SK-N-SH (cell line): ENCODE measurements at regions not wholly inside any gene's neighbourhood (a gene's known extent, or its start where the extent isn't known, plus 50 kb on each side); places are given as distances from the start of the nearest gene placed in this dataset.

Experiments
- CTCF ChIA-PET: fragments of 300-600, 350-600 bp; formaldehyde crosslinking; extraction: SDS; loops from one replicate; lab custom pipeline; 2021; lab: Yijun Ruan, JAX
- POLR2A ChIA-PET: fragments of 350-600 bp; sonication (Branson Sonifier 250); formaldehyde crosslinking; extraction: SDS; loops from one replicate; lab custom pipeline; 2020; ENCODE audit warnings: antibody characterized with exemption, inconsistent platforms; lab: Yijun Ruan, JAX
- DNase-seq: peaks from one replicate; pipeline ENCODE4 v3.0.0; 2012
- H2AFZ ChIP-seq: fragments of 200-600 bp; sonication (generic); 2 replicates; pipeline ENCODE4 v1.8.1; 2016; ENCODE audit warnings: antibody characterized with exemption, mild to moderate bottlenecking, low read depth
- H3F3A ChIP-seq: fragments of 200-600 bp; sonication (generic); replicated peaks from 2 replicates; pipeline ENCODE3; 2016; ENCODE audit warnings: antibody characterized with exemption, mild to moderate bottlenecking; ENCODE audit not compliant: insufficient read depth
- H3K27ac ChIP-seq, 2 experiments: fragments of 200-500 bp in 1 of 2; fragments of 200-600 bp in 1 of 2; sonication (Bioruptor generic) in 1 of 2; sonication (generic), shearing (Covaris generic) in 1 of 2; 2 replicates each; pipeline versions ENCODE4 v1.5.1 to v1.6.1; 2014 to 2016; ENCODE audit warnings: low read depth in 2 of 2, inconsistent platforms in 1 of 2, low read length in 1 of 2, mild to moderate bottlenecking in 1 of 2, mixed read lengths in 1 of 2
- H3K27me3 ChIP-seq: fragments of 200-600 bp; sonication (generic), shearing (Covaris generic); 2 replicates; pipeline ENCODE4 v1.6.1; 2016; ENCODE audit warnings: mixed run types; ENCODE audit not compliant: insufficient read depth
- H3K36me3 ChIP-seq, 2 experiments: fragments of 200-500 bp in 1 of 2; fragments of 200-600 bp in 1 of 2; sonication (Bioruptor generic) in 1 of 2; sonication (generic) in 1 of 2; replicated peaks in 1 of 2; 2 replicates each; pipeline versions ENCODE3 to v1.5.1; 2014 to 2016; ENCODE audit warnings: low read length in 1 of 2, mild to moderate bottlenecking in 1 of 2; ENCODE audit not compliant: insufficient read depth in 2 of 2, control insufficient read depth in 1 of 2
- H3K4me1 ChIP-seq, 2 experiments: fragments of 200-500 bp in 1 of 2; fragments of 200-600 bp in 1 of 2; sonication (Bioruptor generic) in 1 of 2; sonication (generic), shearing (Covaris generic) in 1 of 2; 2 replicates each; pipeline versions ENCODE4 v1.5.1 to v1.6.1; 2014 to 2016; ENCODE audit warnings: low read depth in 1 of 2, low read length in 1 of 2, mixed run types in 1 of 2; ENCODE audit not compliant: insufficient read depth in 2 of 2, control insufficient read depth in 1 of 2
- H3K4me2 ChIP-seq: fragments of 200-600 bp; sonication (generic), shearing (Covaris generic); 2 replicates; pipeline ENCODE4 v1.6.1; 2017; ENCODE audit warnings: mixed run types
- H3K4me3 ChIP-seq, 2 experiments: fragments of 200-500 bp in 1 of 2; fragments of 200-600 bp in 1 of 2; sonication (Bioruptor generic) in 1 of 2; sonication (generic), shearing (Covaris generic) in 1 of 2; 2 replicates each; pipeline versions ENCODE4 v1.5.1 to v1.8.1; 2014 to 2016; ENCODE audit warnings: low read depth in 2 of 2, inconsistent platforms in 1 of 2, low read length in 1 of 2, mild to moderate bottlenecking in 1 of 2, mixed read lengths in 1 of 2, moderate library complexity in 1 of 2
- H3K79me2 ChIP-seq: fragments of 200-600 bp; sonication (generic); 2 replicates; pipeline ENCODE4 v1.8.1; 2017; ENCODE audit warnings: mild to moderate bottlenecking; ENCODE audit not compliant: insufficient read depth
- H3K9ac ChIP-seq: fragments of 200-600 bp; sonication (generic); 2 replicates; pipeline ENCODE4 v1.6.1; 2017; ENCODE audit warnings: mixed run types
- H3K9me2 ChIP-seq: fragments of 200-600 bp; sonication (generic); 2 replicates; pipeline ENCODE4 v1.6.1; 2017; ENCODE audit warnings: mixed run types
- H3K9me3 ChIP-seq: fragments of 200-600 bp; sonication (generic); 2 replicates; pipeline ENCODE4 v1.6.1; 2017; ENCODE audit warnings: mixed run types, mild to moderate bottlenecking, moderate library complexity
- H4K20me1 ChIP-seq: fragments of 200-600 bp; sonication (generic); 2 replicates; pipeline ENCODE4 v1.6.1; 2017; ENCODE audit warnings: mild to moderate bottlenecking, mixed run types; ENCODE audit not compliant: insufficient read depth
- ELF1 ChIP-seq: IDR thresholded peaks from 2 replicates; pipeline ENCODE4 v1.4.0; 2012
- EZH2phosphoT487 ChIP-seq: fragments of 200-600 bp; sonication (generic); IDR thresholded peaks from 2 replicates; pipeline ENCODE4 v1.6.1; 2017; ENCODE audit warnings: low read depth, mixed run types, mild to moderate bottlenecking, antibody characterized with exemption, moderate library complexity, borderline replicate concordance
- FOXJ3 ChIP-seq: sonication (generic); formaldehyde crosslinking; IDR thresholded peaks from 2 replicates; pipeline ENCODE4 v1.5.1; 2020; ENCODE audit warnings: mild to moderate bottlenecking, missing genetic modification reagents
- FOXM1 ChIP-seq: IDR thresholded peaks from 2 replicates; pipeline ENCODE4 v1.4.0; 2012; ENCODE audit warnings: low read depth, mild to moderate bottlenecking
- GABPA ChIP-seq: IDR thresholded peaks from 2 replicates; pipeline ENCODE4 v1.4.0; 2012; ENCODE audit warnings: low read depth, mild to moderate bottlenecking
- MEF2A ChIP-seq: IDR thresholded peaks from 2 replicates; pipeline ENCODE4 v1.4.0; 2012; ENCODE audit warnings: low read depth, borderline replicate concordance
- MXI1 ChIP-seq: IDR thresholded peaks from 2 replicates; pipeline ENCODE4 v1.6.1; 2012; ENCODE audit warnings: mild to moderate bottlenecking, low read depth, low read length, improper control_type of control experiment
- NRF1 ChIP-seq: IDR thresholded peaks from 2 replicates; pipeline ENCODE4 v1.6.1; 2012; ENCODE audit warnings: low read depth, mild to moderate bottlenecking, low read length
- RAD21 ChIP-seq: IDR thresholded peaks from 2 replicates; pipeline ENCODE4 v1.6.1; 2012; ENCODE audit warnings: mild to moderate bottlenecking, low read length
- RCOR1 ChIP-seq: fragments of 150-350 bp; IDR thresholded peaks from 2 replicates; pipeline ENCODE4 v1.6.1; 2017; ENCODE audit warnings: antibody characterized with exemption, low read length
- RFX5 ChIP-seq: IDR thresholded peaks from 2 replicates; pipeline ENCODE4 v1.6.1; 2012; ENCODE audit warnings: mild to moderate bottlenecking, improper control_type of control experiment, low read length
- SIN3A ChIP-seq: IDR thresholded peaks from 2 replicates; pipeline ENCODE4 v1.6.1; 2012; ENCODE audit warnings: low read depth, mild to moderate bottlenecking, low read length, moderate library complexity, borderline replicate concordance
- SMC3 ChIP-seq: IDR thresholded peaks from 2 replicates; pipeline ENCODE4 v1.6.1; 2012; ENCODE audit warnings: low read depth, low read length, improper control_type of control experiment
- TCF12 ChIP-seq: IDR thresholded peaks from 2 replicates; pipeline ENCODE4 v1.4.0; 2012
- WGBS: methylation state at CpG from one replicate; pipeline ENCODE4 v1.1.6; 2017; ENCODE audit warnings: low lambda C conversion rate; 5-methylcytosine and 5-hydroxymethylcytosine counted together
- TF ChIP-seq, protein P1 (sequence below): IDR thresholded peaks from 2 replicates; pipeline ENCODE4 v1.4.0; 2012; ENCODE audit warnings: low read depth, borderline replicate concordance
- TF ChIP-seq, protein P2 (sequence below): fragments of 200-600 bp; sonication (generic); IDR thresholded peaks from 2 replicates; pipeline ENCODE4 v1.6.1; 2017; ENCODE audit warnings: antibody characterized with exemption, mild to moderate bottlenecking, moderate library complexity

DNA sequence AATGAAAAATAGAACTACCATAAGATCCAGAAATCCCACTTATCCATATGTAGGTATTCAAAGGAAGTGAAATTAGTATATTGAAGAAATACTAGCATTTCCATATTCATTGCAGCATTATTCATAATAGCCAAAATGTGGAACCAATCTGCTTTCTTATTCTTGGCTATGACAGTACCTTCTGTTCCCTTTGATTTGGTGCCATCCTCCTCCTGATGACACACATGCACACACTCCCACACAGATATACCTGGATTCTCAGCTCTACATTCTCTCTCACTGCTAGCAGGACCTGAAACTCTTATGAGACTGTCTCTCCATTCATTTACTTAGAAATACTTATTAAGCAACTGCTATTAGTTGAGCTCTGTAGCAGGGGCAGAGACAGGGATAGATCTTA, 582.6 kb upstream of the TENM4 start:
- H3K4me3 ChIP-seq: no peak overlapping the region
- CTCF ChIA-PET: interaction anchor here (1.2 kb wide), 1 partner anchor 13 kb away, joined by 3 read pairs; no protein-coding TSS in a partner anchor
- no peak overlapping the region for H2AFZ ChIP-seq
- no peaks in the 10 kb centered on the region for H3K9me3 ChIP-seq
- no peaks in the 10 kb centered on the region for H3K79me2 ChIP-seq
- no peak overlapping the region for H3K27ac ChIP-seq
- POLR2A ChIA-PET: no interaction called here
- no peak overlapping the region for H3K9ac ChIP-seq
- H3K27me3 ChIP-seq: no peaks in the 10 kb centered on the region
- no peaks in the 10 kb centered on the region for H4K20me1 ChIP-seq
- TF ChIP-seq RFX5: no peak
- TF ChIP-seq RCOR1: no peak
- TF ChIP-seq, protein P1, sequence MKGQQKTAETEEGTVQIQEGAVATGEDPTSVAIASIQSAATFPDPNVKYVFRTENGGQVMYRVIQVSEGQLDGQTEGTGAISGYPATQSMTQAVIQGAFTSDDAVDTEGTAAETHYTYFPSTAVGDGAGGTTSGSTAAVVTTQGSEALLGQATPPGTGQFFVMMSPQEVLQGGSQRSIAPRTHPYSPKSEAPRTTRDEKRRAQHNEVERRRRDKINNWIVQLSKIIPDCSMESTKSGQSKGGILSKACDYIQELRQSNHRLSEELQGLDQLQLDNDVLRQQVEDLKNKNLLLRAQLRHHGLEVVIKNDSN: no peak
- TF ChIP-seq FOXM1: no peak
- TF ChIP-seq MXI1: no peak
- no peak for TF ChIP-seq SMC3
- TF ChIP-seq FOXJ3 (CRISPR knock-in tag): no peak
- no peak for TF ChIP-seq ELF1
- no peak for TF ChIP-seq MEF2A
- TF ChIP-seq SIN3A: no peak
- no peak overlapping the region for H3K4me2 ChIP-seq
- no peaks in the 10 kb centered on the region for H3K36me3 ChIP-seq
- DNase-seq: no peak
- H3F3A ChIP-seq: no peaks in the 10 kb centered on the region
- no peaks in the 10 kb centered on the region for H3K9me2 ChIP-seq
- no peaks in the 10 kb centered on the region for H3K4me1 ChIP-seq

DNA sequence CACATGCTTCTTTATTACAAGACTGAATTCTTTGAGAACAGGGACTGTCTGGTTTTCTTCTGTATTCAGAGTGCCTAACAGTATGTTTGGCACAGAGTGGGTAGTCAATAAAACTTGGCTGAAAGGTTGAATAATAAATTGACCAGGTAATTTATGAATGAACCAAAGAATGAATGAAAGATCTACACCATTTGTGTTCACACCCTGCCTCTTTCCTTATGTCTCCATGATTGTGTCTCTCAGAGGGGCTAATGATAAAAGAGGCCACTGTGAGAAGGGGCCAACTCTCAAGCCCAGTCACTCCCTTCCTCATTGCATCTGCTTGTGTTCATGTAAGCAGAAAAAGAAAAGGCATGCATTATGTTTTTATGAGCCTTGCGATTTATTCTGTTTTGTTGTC, 569.7 kb upstream of the TENM4 start:
- no peak overlapping the region for H3K4me2 ChIP-seq
- no peak overlapping the region for H3K4me3 ChIP-seq
- POLR2A ChIA-PET: no interaction called here
- no peaks in the 10 kb centered on the region for H3K79me2 ChIP-seq
- no peaks in the 10 kb centered on the region for H3K9me2 ChIP-seq
- H3K9me3 ChIP-seq: no peaks in the 10 kb centered on the region
- CTCF ChIA-PET: no interaction called here
- no peak for DNase-seq
- H3K9ac ChIP-seq: no peak overlapping the region
- H3K36me3 ChIP-seq: no peaks in the 10 kb centered on the region
- 57% methylated on average over 1 of the region's 1 CpG for WGBS
- no peak for TF ChIP-seq EZH2phosphoT487
- TF ChIP-seq TCF12: no peak
- no peak for TF ChIP-seq GABPA
- TF ChIP-seq RAD21: no peak
- no peak for TF ChIP-seq NRF1
- TF ChIP-seq, protein P2, sequence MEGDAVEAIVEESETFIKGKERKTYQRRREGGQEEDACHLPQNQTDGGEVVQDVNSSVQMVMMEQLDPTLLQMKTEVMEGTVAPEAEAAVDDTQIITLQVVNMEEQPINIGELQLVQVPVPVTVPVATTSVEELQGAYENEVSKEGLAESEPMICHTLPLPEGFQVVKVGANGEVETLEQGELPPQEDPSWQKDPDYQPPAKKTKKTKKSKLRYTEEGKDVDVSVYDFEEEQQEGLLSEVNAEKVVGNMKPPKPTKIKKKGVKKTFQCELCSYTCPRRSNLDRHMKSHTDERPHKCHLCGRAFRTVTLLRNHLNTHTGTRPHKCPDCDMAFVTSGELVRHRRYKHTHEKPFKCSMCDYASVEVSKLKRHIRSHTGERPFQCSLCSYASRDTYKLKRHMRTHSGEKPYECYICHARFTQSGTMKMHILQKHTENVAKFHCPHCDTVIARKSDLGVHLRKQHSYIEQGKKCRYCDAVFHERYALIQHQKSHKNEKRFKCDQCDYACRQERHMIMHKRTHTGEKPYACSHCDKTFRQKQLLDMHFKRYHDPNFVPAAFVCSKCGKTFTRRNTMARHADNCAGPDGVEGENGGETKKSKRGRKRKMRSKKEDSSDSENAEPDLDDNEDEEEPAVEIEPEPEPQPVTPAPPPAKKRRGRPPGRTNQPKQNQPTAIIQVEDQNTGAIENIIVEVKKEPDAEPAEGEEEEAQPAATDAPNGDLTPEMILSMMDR: no peak
- H3F3A ChIP-seq: no peaks in the 10 kb centered on the region
- H2AFZ ChIP-seq: no peak overlapping the region
- H3K27me3 ChIP-seq: no peaks in the 10 kb centered on the region
- H3K27ac ChIP-seq: no peak overlapping the region
- no peaks in the 10 kb centered on the region for H4K20me1 ChIP-seq
- H3K4me1 ChIP-seq: no peaks in the 10 kb centered on the region
